SU-DHL-6 (cell line): ENCODE measurements at regions not wholly inside any gene's neighbourhood (a gene's known extent, or its start where the extent isn't known, plus 50 kb on each side); places are given as distances from the start of the nearest gene placed in this dataset.

Experiments
- EZH2phosphoT487 ChIP-seq: fragments of 200-600 bp; sonication (generic), shearing (Covaris generic); conservative IDR thresholded peaks from 2 replicates; pipeline ENCODE4 v1.6.1; 2018; ENCODE audit warnings: mild to moderate bottlenecking, antibody characterized with exemption, low read length, moderate library complexity, mixed read lengths
- TF ChIP-seq, protein P1 (sequence below): fragments of 200-600 bp; sonication (generic); IDR thresholded peaks from one replicate; pipeline ENCODE4 v1.5.1; 2017; ENCODE audit warnings: antibody characterized with exemption, mild to moderate bottlenecking, low read length, moderate library complexity; ENCODE audit not compliant: insufficient read depth, poor library complexity, severe bottlenecking

- TF ChIP-seq, protein P1, sequence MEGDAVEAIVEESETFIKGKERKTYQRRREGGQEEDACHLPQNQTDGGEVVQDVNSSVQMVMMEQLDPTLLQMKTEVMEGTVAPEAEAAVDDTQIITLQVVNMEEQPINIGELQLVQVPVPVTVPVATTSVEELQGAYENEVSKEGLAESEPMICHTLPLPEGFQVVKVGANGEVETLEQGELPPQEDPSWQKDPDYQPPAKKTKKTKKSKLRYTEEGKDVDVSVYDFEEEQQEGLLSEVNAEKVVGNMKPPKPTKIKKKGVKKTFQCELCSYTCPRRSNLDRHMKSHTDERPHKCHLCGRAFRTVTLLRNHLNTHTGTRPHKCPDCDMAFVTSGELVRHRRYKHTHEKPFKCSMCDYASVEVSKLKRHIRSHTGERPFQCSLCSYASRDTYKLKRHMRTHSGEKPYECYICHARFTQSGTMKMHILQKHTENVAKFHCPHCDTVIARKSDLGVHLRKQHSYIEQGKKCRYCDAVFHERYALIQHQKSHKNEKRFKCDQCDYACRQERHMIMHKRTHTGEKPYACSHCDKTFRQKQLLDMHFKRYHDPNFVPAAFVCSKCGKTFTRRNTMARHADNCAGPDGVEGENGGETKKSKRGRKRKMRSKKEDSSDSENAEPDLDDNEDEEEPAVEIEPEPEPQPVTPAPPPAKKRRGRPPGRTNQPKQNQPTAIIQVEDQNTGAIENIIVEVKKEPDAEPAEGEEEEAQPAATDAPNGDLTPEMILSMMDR, result no peak
- no peak for TF ChIP-seq EZH2phosphoT487
These were observed 89.9 kb upstream of the PPP1R3A start for GRCh38 chr7:114008696-114009095.
